Sigmoid colon (tissue), 4 donors: ENCODE measurements at regions not wholly inside any gene's neighbourhood (a gene's known extent, or its start where the extent isn't known, plus 50 kb on each side); places are given as distances from the start of the nearest gene placed in this dataset.

Source experiments
- CTCF ChIP-seq, 4 experiments: fragments of 450-650 bp in 3 of 4; fragments of 200-600 bp in 1 of 4; IDR thresholded peaks; one replicate each; pipeline ENCODE4 v1.5.1; 2016 to 2019; ENCODE audit warnings: antibody characterized with exemption in 4 of 4, mild to moderate bottlenecking in 3 of 4, moderate library complexity in 2 of 4
- POLR2A ChIP-seq, 2 donors: fragments of 450-650 bp; IDR thresholded peaks; one replicate each; pipeline ENCODE4 v1.6.1; 2016; ENCODE audit warnings: antibody characterized with exemption in 2 of 2, mild to moderate bottlenecking in 2 of 2, moderate library complexity in 2 of 2
- POLR2AphosphoS5 ChIP-seq, 4 donors: sonication (generic); formaldehyde crosslinking; IDR thresholded peaks; one replicate each; pipeline ENCODE4 v1.6.1; 2017; ENCODE audit warnings: antibody characterized with exemption in 4 of 4

DNA sequence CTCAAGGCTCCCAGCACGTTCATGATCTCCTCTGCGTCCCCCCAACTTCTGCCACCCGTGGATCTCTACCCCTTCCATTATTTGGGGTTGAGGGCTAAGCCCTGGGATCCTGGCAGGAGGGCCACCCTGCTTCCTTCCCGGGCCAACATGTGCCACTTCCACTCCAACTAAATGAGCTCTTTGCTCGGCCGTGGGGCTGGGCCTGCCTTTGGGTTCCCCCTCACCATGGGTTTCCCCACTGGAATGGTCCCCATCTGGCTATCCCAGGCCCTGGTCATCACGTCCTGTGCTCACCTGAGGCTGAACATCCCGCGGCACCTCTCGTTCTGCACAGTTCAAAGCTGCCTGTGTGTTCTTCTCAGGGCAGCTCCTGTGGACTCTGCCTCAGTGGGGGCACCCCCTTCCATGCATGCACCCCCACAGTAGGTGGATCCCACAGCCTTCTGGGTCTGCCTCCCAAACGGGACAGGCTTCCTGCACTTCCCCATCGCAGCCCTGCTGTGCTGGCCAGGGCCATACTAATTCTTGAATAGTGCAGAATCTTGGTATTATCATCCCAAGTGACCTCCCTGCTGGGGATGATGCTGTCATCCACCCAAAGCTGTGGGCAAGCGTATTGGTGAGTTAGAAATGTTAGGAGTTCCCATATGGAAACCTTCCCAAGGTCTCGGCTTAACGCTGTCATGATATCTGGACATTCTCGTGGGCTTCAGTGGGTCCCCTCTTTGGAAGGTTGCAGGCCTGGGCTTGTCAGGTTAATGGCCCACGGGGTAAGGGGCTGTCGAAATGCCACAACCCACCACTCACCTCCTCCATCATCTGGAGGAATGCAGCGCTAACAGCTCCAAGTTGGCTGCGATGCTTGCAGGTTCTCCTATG lies 150.5 kb upstream of the TWIST2 start:
- TF ChIP-seq CTCF (IDR thresholded peaks at IDR 0.05), result no peak
- no peak for TF ChIP-seq POLR2A (IDR thresholded peaks at IDR 0.05)
- TF ChIP-seq POLR2AphosphoS5 (IDR thresholded peaks at IDR 0.05), result no peak
